B cell (primary cell): ENCODE measurements at regions not wholly inside any gene's neighbourhood (a gene's known extent, or its start where the extent isn't known, plus 50 kb on each side); places are given as distances from the start of the nearest gene placed in this dataset.
A peak's percentile ranks its signal among the peaks of the same experiment; 100 is the strongest.

Experiments
- ATAC-seq: fragments of 200-7000 bp; cut with Tn5 transposase; one replicate; pipeline ENCODE4 v1.10.0; 2021; ENCODE audit warnings: low read depth, mild to moderate bottlenecking, moderate number of reproducible peaks, moderate library complexity
- CTCF ChIA-PET: fragments of 350-600 bp; sonication (Branson Sonifier 250); formaldehyde crosslinking; loops from one replicate; lab custom pipeline; 2021; ENCODE audit warnings: antibody characterized with exemption, inconsistent platforms; lab: Charles Lee
- POLR2A ChIA-PET: fragments of 350-600 bp; sonication (Branson Sonifier 250); formaldehyde crosslinking; loops from one replicate; lab custom pipeline; 2021; ENCODE audit warnings: antibody characterized with exemption; lab: Charles Lee
- DNase-seq: peaks from one replicate; pipeline ENCODE4 v3.0.0; 2013
- H2AFZ ChIP-seq: 2 replicates; pipeline ENCODE4 v1.6.1; 2012; ENCODE audit warnings: mild to moderate bottlenecking, low read depth, low read length; ENCODE audit not compliant: insufficient read depth, poor library complexity, severe bottlenecking
- H3K27ac ChIP-seq, 2 donors: 1 replicate in 1 of 2; 2 replicates in 1 of 2; pipeline ENCODE4 v1.5.1; 2012 to 2013; ENCODE audit warnings: low read length in 2 of 2, mild to moderate bottlenecking in 2 of 2, moderate library complexity in 1 of 2
- H3K27me3 ChIP-seq, 4 experiments: fragments of 200-600 bp in 1 of 4; sonication (generic) in 1 of 4; replicated peaks in 1 of 4; 1 replicate in 2 of 4; 2 replicates in 2 of 4; pipeline versions ENCODE4 v1.6.1 to v1.7.0; 2013 to 2016; ENCODE audit warnings: low read length in 3 of 4, mild to moderate bottlenecking in 2 of 4, mixed read lengths in 1 of 4, moderate library complexity in 1 of 4; ENCODE audit not compliant: insufficient read depth in 4 of 4, control insufficient read depth in 3 of 4; ENCODE audit errors: control extremely low read depth in 1 of 4
- H3K36me3 ChIP-seq, 2 experiments: replicated peaks in 1 of 2; 1 replicate in 1 of 2; 2 replicates in 1 of 2; pipeline versions ENCODE4 v1.6.1 to v1.7.1; 2013; ENCODE audit warnings: low read length in 1 of 2; ENCODE audit not compliant: insufficient read depth in 2 of 2, control insufficient read depth in 1 of 2; ENCODE audit errors: control extremely low read depth in 1 of 2, extremely low read depth in 1 of 2
- H3K4me1 ChIP-seq, 2 donors: fragments of 200-600 bp in 1 of 2; sonication (generic) in 1 of 2; 1 replicate in 1 of 2; 2 replicates in 1 of 2; pipeline versions ENCODE4 v1.5.1 to v1.6.1; 2013 to 2017; ENCODE audit warnings: low read length in 2 of 2; ENCODE audit not compliant: control insufficient read depth in 2 of 2, insufficient read depth in 2 of 2
- H3K4me2 ChIP-seq: replicated peaks from 2 replicates; pipeline ENCODE3; 2012; ENCODE audit warnings: mild to moderate bottlenecking, low read depth, low read length; ENCODE audit not compliant: poor library complexity, severe bottlenecking
- H3K4me3 ChIP-seq, 5 experiments: fragments of 200-600 bp in 1 of 5; sonication (generic) in 1 of 5; 1 replicate in 3 of 5; 2 replicates in 2 of 5; pipeline versions ENCODE4 v1.5.1 to v1.7.0; 2011 to 2016; ENCODE audit warnings: low read length in 4 of 5, mild to moderate bottlenecking in 4 of 5, low read depth in 2 of 5, control low read depth in 1 of 5, moderate library complexity in 1 of 5; ENCODE audit not compliant: insufficient read depth in 1 of 5; ENCODE audit errors: control extremely low read depth in 1 of 5, extremely low read depth in 1 of 5
- H3K79me2 ChIP-seq: fragments of 200-600 bp; sonication (generic); one replicate; pipeline ENCODE4 v1.6.0; 2016; ENCODE audit warnings: low read length; ENCODE audit not compliant: control insufficient read depth, insufficient read depth
- H3K9ac ChIP-seq: fragments of 200-600 bp; sonication (generic); 2 replicates; pipeline ENCODE4 v1.6.1; 2017; ENCODE audit warnings: mild to moderate bottlenecking, low read length, moderate library complexity
- H3K9me3 ChIP-seq, 3 donors: one replicate each; pipeline versions ENCODE4 v1.6.1 to v1.7.1; 2013; ENCODE audit warnings: low read length in 2 of 3; ENCODE audit not compliant: control insufficient read depth in 2 of 3, insufficient read depth in 1 of 3; ENCODE audit errors: control extremely low read depth in 1 of 3
- H4K20me1 ChIP-seq: 2 replicates; pipeline ENCODE4 v1.6.0; 2012; ENCODE audit warnings: mild to moderate bottlenecking, low read length; ENCODE audit not compliant: insufficient read depth, control insufficient read depth, poor library complexity, severe bottlenecking
- H3K27ac Mint-ChIP-seq: one replicate; pipeline ENCODE4 v1.8.0; 2021; ENCODE audit warnings: mixed read lengths
- H3K27me3 Mint-ChIP-seq: one replicate; pipeline ENCODE4 v1.8.0; 2021; ENCODE audit warnings: mixed read lengths
- H3K4me1 Mint-ChIP-seq: one replicate; pipeline ENCODE4 v1.8.0; 2021; ENCODE audit warnings: mixed read lengths
- H3K4me3 Mint-ChIP-seq: one replicate; pipeline ENCODE4 v1.8.0; 2021; ENCODE audit warnings: mixed read lengths
- H3K9me3 Mint-ChIP-seq: one replicate; pipeline ENCODE4 v1.8.0; 2022; ENCODE audit warnings: mixed read lengths; ENCODE audit not compliant: insufficient read depth
- CTCF ChIP-seq: fragments of 200-600 bp; IDR thresholded peaks from one replicate; pipeline ENCODE4 v1.8.0; 2022; ENCODE audit warnings: antibody characterized with exemption, mild to moderate bottlenecking
- EZH2 ChIP-seq: IDR thresholded peaks from 2 replicates; pipeline ENCODE4 v1.6.1; 2012; ENCODE audit warnings: borderline replicate concordance, low read depth, mild to moderate bottlenecking, moderate library complexity, low read length; ENCODE audit not compliant: insufficient read depth, poor library complexity, severe bottlenecking
- WGBS: methylation state at CpG from one replicate; pipeline ENCODE4 v1.1.5; 2013; ENCODE audit warnings: missing lambda C conversion rate; ENCODE audit not compliant: insufficient coverage; 5-methylcytosine and 5-hydroxymethylcytosine counted together
- intact Hi-C: fragments of 100-400 bp; cut with micrococcal nuclease; formaldehyde crosslinking; loops from one replicate; pipeline ENCODE4 v1.10.0; 2022

- ChIA-PET POLR2A (no interaction called here), CTCF (no interaction called here)
- no peaks in the 10 kb centered on the region for H4K20me1 ChIP-seq
- H3K36me3 ChIP-seq: no peaks in the 10 kb centered on the region
- intact Hi-C loops: no loop called here
- no peaks in the 10 kb centered on the region for H3K79me2 ChIP-seq
- ATAC-seq (no peak), DNase-seq (no peak)
- peaks cover 47% of the 10 kb centered on the region for H3K4me1 Mint-ChIP-seq
- H3K27ac ChIP-seq: no peak overlapping the region
- H3K9ac ChIP-seq: no peak overlapping the region
- no peaks in the 10 kb centered on the region for H3K9me3 ChIP-seq
- no peak overlapping the region for H3K4me2 ChIP-seq
- peak overlapping the region; percentile 17 for H3K27ac Mint-ChIP-seq
- H2AFZ ChIP-seq: no peak overlapping the region
- no peaks in the 10 kb centered on the region for H3K27me3 ChIP-seq
- H3K4me3 Mint-ChIP-seq: no peak overlapping the region
- WGBS: 94% methylated on average over 5 of the region's 7 CpGs
- H3K27me3 Mint-ChIP-seq: no peaks in the 10 kb centered on the region
- no peak overlapping the region for H3K4me3 ChIP-seq
- TF ChIP-seq CTCF: no peak
- H3K9me3 Mint-ChIP-seq: no peaks in the 10 kb centered on the region
- peaks cover 38 to 49% of the 10 kb centered on the region in 2 donors for H3K4me1 ChIP-seq
Measured at GRCh38 chr2:234435836-234436481, 60.9 kb downstream of the ARL4C start.

DNA sequence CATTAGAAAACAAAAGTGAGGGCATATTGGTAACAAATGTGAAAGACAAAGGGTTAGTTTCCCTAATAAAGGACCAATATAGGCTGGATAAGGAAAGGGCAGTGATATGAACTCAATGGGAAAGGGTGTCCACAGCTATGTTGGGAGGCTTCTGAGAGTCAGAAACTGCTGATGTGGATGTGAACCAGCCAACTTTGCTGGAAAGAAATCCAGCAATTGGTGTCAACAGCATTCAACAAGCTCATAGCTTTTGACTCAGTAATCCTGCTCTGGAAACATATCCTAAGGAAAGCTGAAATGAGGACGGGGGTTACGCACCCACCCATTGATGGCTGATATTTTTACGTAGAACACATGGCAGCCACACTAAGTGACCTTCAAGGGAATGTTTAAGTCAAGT, 63.7 kb downstream of the ARL4C start:
- Mint-ChIP-seq H3K4me3 (no peak overlapping the region), H3K27me3 (no peaks in the 10 kb centered on the region), H3K27ac (no peak overlapping the region), H3K9me3 (no peaks in the 10 kb centered on the region), H3K4me1 (peaks cover 37% of the 10 kb centered on the region)
- H3K4me2 ChIP-seq: no peak overlapping the region
- H3K27me3 ChIP-seq: no peaks in the 10 kb centered on the region
- DNase-seq: no peak
- no peak overlapping the region for H2AFZ ChIP-seq
- no peaks in the 10 kb centered on the region for H4K20me1 ChIP-seq
- no peak for ATAC-seq
- H3K4me3 ChIP-seq: no peak overlapping the region
- 92% methylated on average over 2 of the region's 3 CpGs for WGBS
- H3K9me3 ChIP-seq: no peaks in the 10 kb centered on the region
- ChIA-PET POLR2A (no interaction called here), CTCF (interaction anchor here (0.6 to 1.4 kb wide), 2 partner anchors 13 to 61 kb away, joined by 3 to 7 read pairs; no protein-coding TSS in a partner anchor)
- H3K79me2 ChIP-seq: no peaks in the 10 kb centered on the region
- no peak overlapping the region for H3K9ac ChIP-seq
- intact Hi-C loops: no loop called here
- peaks cover 26 to 37% of the 10 kb centered on the region in 2 donors for H3K4me1 ChIP-seq
- no peaks in the 10 kb centered on the region for H3K36me3 ChIP-seq
- no peak overlapping the region for H3K27ac ChIP-seq
- no peak for TF ChIP-seq EZH2
- no peak for TF ChIP-seq CTCF
